H9 (cell line): ENCODE measurements at regions not wholly inside any gene's neighbourhood (a gene's known extent, or its start where the extent isn't known, plus 50 kb on each side); places are given as distances from the start of the nearest gene placed in this dataset.

Source experiments
- DNase-seq: peaks from one replicate; pipeline ENCODE4 v3.0.0-alpha.2; 2017
- H2AFZ ChIP-seq: one replicate; pipeline ENCODE4 v1.6.1; 2013; ENCODE audit warnings: mild to moderate bottlenecking, low read length, control low read depth, moderate library complexity
- H2AK5ac ChIP-seq: 2 replicates; pipeline ENCODE4 v1.6.1; 2013; ENCODE audit warnings: low read length, control low read depth, mixed read lengths; ENCODE audit not compliant: insufficient read length
- H2BK120ac ChIP-seq: one replicate; pipeline ENCODE4 v1.6.1; 2013; ENCODE audit warnings: low read depth, mild to moderate bottlenecking, low read length, control low read depth, inconsistent platforms; ENCODE audit not compliant: poor library complexity, severe bottlenecking
- H2BK12ac ChIP-seq: 2 replicates; pipeline ENCODE4 v1.6.1; 2013; ENCODE audit warnings: low read length, control low read depth, mixed read lengths, low read depth; ENCODE audit not compliant: insufficient read length
- H2BK15ac ChIP-seq: 2 replicates; pipeline ENCODE4 v1.6.1; 2013; ENCODE audit warnings: low read depth, low read length, control low read depth
- H2BK20ac ChIP-seq: one replicate; pipeline ENCODE4 v1.6.1; 2013; ENCODE audit warnings: low read depth, mild to moderate bottlenecking, low read length, control low read depth, inconsistent platforms; ENCODE audit not compliant: poor library complexity, severe bottlenecking
- H2BK5ac ChIP-seq: 2 replicates; pipeline ENCODE4 v1.6.1; 2013; ENCODE audit warnings: low read length, control low read depth, mixed read lengths; ENCODE audit not compliant: insufficient read length
- H3K14ac ChIP-seq: 2 replicates; pipeline ENCODE4 v1.6.1; 2013; ENCODE audit warnings: low read length, control low read depth; ENCODE audit not compliant: insufficient read depth
- H3K18ac ChIP-seq: 2 replicates; pipeline ENCODE4 v1.6.1; 2013; ENCODE audit warnings: low read depth, mild to moderate bottlenecking, mixed read lengths, low read length, control low read depth; ENCODE audit not compliant: insufficient read length
- H3K23ac ChIP-seq: 2 replicates; pipeline ENCODE4 v1.6.1; 2013; ENCODE audit warnings: low read length, control low read depth, mixed read lengths, low read depth; ENCODE audit not compliant: insufficient read length
- H3K23me2 ChIP-seq: 2 replicates; pipeline ENCODE4 v1.6.1; 2013; ENCODE audit warnings: low read depth, mild to moderate bottlenecking, mixed read lengths, low read length, control low read depth; ENCODE audit not compliant: insufficient read length, poor library complexity, severe bottlenecking
- H3K27ac ChIP-seq: 2 replicates; pipeline ENCODE4 v1.5.1; 2013; ENCODE audit warnings: low read length, control low read depth, mixed read lengths, low read depth; ENCODE audit not compliant: insufficient read length
- H3K27me3 ChIP-seq: 2 replicates; pipeline ENCODE4 v1.6.1; 2013; ENCODE audit warnings: low read length, control low read depth, inconsistent platforms; ENCODE audit not compliant: insufficient read depth
- H3K4ac ChIP-seq: 2 replicates; pipeline ENCODE4 v1.6.1; 2013; ENCODE audit warnings: low read depth, mild to moderate bottlenecking, control low read depth, inconsistent platforms, low read length, moderate library complexity
- H3K4me1 ChIP-seq: 2 replicates; pipeline ENCODE4 v1.6.1; 2013; ENCODE audit warnings: low read length, control low read depth, inconsistent platforms; ENCODE audit not compliant: insufficient read depth
- H3K4me2 ChIP-seq: 2 replicates; pipeline ENCODE4 v1.6.1; 2013; ENCODE audit warnings: low read length, control low read depth, mixed read lengths; ENCODE audit not compliant: insufficient read length, insufficient read depth
- H3K56ac ChIP-seq: 2 replicates; pipeline ENCODE4 v1.6.1; 2013; ENCODE audit warnings: low read depth, mild to moderate bottlenecking, mixed read lengths, low read length, control low read depth; ENCODE audit not compliant: insufficient read length
- H3K79me1 ChIP-seq: 2 replicates; pipeline ENCODE4 v1.6.1; 2013; ENCODE audit warnings: low read depth, mild to moderate bottlenecking, moderate library complexity, low read length, control low read depth, inconsistent platforms; ENCODE audit not compliant: insufficient read depth, poor library complexity, severe bottlenecking
- H3K79me2 ChIP-seq: 2 replicates; pipeline ENCODE4 v1.6.1; 2013; ENCODE audit warnings: low read length, control low read depth, inconsistent platforms; ENCODE audit not compliant: insufficient read depth
- H3K9ac ChIP-seq: 2 replicates; pipeline ENCODE4 v1.6.1; 2013; ENCODE audit warnings: low read length, control low read depth, mixed read lengths; ENCODE audit not compliant: insufficient read length; ENCODE audit errors: extremely low read depth
- H3K9me3 ChIP-seq: one replicate; pipeline ENCODE4 v1.6.1; 2013; ENCODE audit warnings: low read depth, low read length, inconsistent platforms; ENCODE audit not compliant: control insufficient read depth
- H3T11ph ChIP-seq: one replicate; pipeline ENCODE4 v1.6.1; 2013; ENCODE audit warnings: mild to moderate bottlenecking, low read length, control low read depth, inconsistent platforms
- H4K20me1 ChIP-seq: one replicate; pipeline ENCODE4 v1.6.1; 2013; ENCODE audit not compliant: control insufficient read depth, insufficient read length, insufficient read depth
- H4K5ac ChIP-seq: 2 replicates; pipeline ENCODE4 v1.6.1; 2013; ENCODE audit warnings: low read depth, mild to moderate bottlenecking, mixed read lengths, low read length, control low read depth; ENCODE audit not compliant: insufficient read length
- H4K8ac ChIP-seq: replicated peaks from 2 replicates; pipeline ENCODE4 v1.6.1; 2013; ENCODE audit warnings: low read length, control low read depth, mixed read lengths, low read depth; ENCODE audit not compliant: insufficient read length
- H4K91ac ChIP-seq: 2 replicates; pipeline ENCODE4 v1.6.1; 2013; ENCODE audit warnings: low read depth, mild to moderate bottlenecking, moderate library complexity, mixed read lengths, low read length, control low read depth; ENCODE audit not compliant: insufficient read length
- H3K27ac Mint-ChIP-seq, 3 experiments: 2 replicates in 2 of 3; 3 replicates in 1 of 3; pipeline ENCODE4 v1.8.0; 2020 to 2021; ENCODE audit warnings: mixed read lengths in 3 of 3, mild to moderate bottlenecking in 1 of 3, moderate library complexity in 1 of 3
- H3K27me3 Mint-ChIP-seq: 2 replicates; pipeline ENCODE4 v1.8.0; 2021; ENCODE audit warnings: low read depth, mild to moderate bottlenecking, moderate library complexity, mixed read lengths
- H3K36me3 Mint-ChIP-seq, 3 experiments: 2 replicates in 2 of 3; 3 replicates in 1 of 3; pipeline ENCODE4 v1.8.0; 2020 to 2021; ENCODE audit warnings: low read depth in 3 of 3, mixed read lengths in 3 of 3; ENCODE audit not compliant: insufficient read depth in 1 of 3
- H3K4me1 Mint-ChIP-seq, 2 experiments: 2 replicates each; pipeline ENCODE4 v1.8.0; 2020; ENCODE audit warnings: mixed read lengths in 2 of 2
- H3K4me3 Mint-ChIP-seq, 2 experiments: 2 replicates in 1 of 2; 3 replicates in 1 of 2; pipeline ENCODE4 v1.8.0; 2020 to 2021; ENCODE audit warnings: mild to moderate bottlenecking in 2 of 2, mixed read lengths in 2 of 2, moderate library complexity in 1 of 2
- H3K9me3 Mint-ChIP-seq, 2 experiments: 2 replicates in 1 of 2; 3 replicates in 1 of 2; pipeline ENCODE4 v1.8.0; 2020; ENCODE audit warnings: mild to moderate bottlenecking in 2 of 2, mixed read lengths in 2 of 2, moderate library complexity in 1 of 2
- CTCF ChIP-seq: fragments of 200-600 bp; sonication (generic); conservative IDR thresholded peaks from 3 replicates; pipeline ENCODE4 v1.8.0; 2021; ENCODE audit warnings: antibody characterized with exemption, mild to moderate bottlenecking
- WGBS: extraction: QIAGEN DNeasy Blood & Tissue Kit; methylation state at CpG from one replicate; pipeline ENCODE4 v1.1.7; 2013; ENCODE audit warnings: missing lambda C conversion rate, low lambda C conversion rate, mixed read lengths; ENCODE audit not compliant: insufficient read length; ENCODE audit errors: extremely low coverage; 5-methylcytosine and 5-hydroxymethylcytosine counted together

- Histone ChIP-seq H3K4me2 (no peak overlapping the region), H2BK5ac (no peak overlapping the region), H3K27me3 (no peaks in the 10 kb centered on the region), H3K79me2 (no peaks in the 10 kb centered on the region), H2AK5ac (no peak overlapping the region), H4K20me1 (no peaks in the 10 kb centered on the region), H2BK20ac (no peak overlapping the region), H2AFZ (no peak overlapping the region), H3K4ac (no peak overlapping the region), H3K27ac (no peak overlapping the region), H4K91ac (no peak overlapping the region), H2BK15ac (no peak overlapping the region), H4K8ac (no peak overlapping the region), H2BK12ac (no peak overlapping the region), H3K23ac (no peak overlapping the region), H3K23me2 (no peaks in the 10 kb centered on the region), H4K5ac (no peak overlapping the region), H2BK120ac (no peak overlapping the region), H3K18ac (no peak overlapping the region), H3K56ac (no peak overlapping the region), H3K14ac (no peak overlapping the region), H3K9me3 (no peaks in the 10 kb centered on the region), H3K4me1 (no peaks in the 10 kb centered on the region), H3K79me1 (no peaks in the 10 kb centered on the region), H3T11ph (no peak overlapping the region), H3K9ac (no peak overlapping the region)
- H3K36me3 Mint-ChIP-seq, result no peaks in the 10 kb centered on the region
- H3K4me1 Mint-ChIP-seq, result 0 out of 4 replicates have a peak, but pooled peaks cover 0 to 2% of the 10 kb centered on the region in 2 experiments
- H3K9me3 Mint-ChIP-seq, result no peaks in the 10 kb centered on the region
- no peaks in the 10 kb centered on the region; the same call in 1 of the 2 replicates for H3K27me3 Mint-ChIP-seq
- TF ChIP-seq CTCF, result no peak
- WGBS, result no CpG with 5 or more reads among the region's 4 CpGs
- H3K27ac Mint-ChIP-seq, result no peak overlapping the region
- H3K4me3 Mint-ChIP-seq, result no peak overlapping the region
- no peak for DNase-seq
Observed at GRCh38 chr2:240369335-240369734, 66.1 kb upstream of the GPC1 start.
